BLaER1 treated with 17β-estradiol and CSF1 and Interleukin-3, amounts not matched to agents 10 nM and 100 nM (cell line): ENCODE measurements at regions not wholly inside any gene's neighbourhood (a gene's known extent, or its start where the extent isn't known, plus 50 kb on each side); places are given as distances from the start of the nearest gene placed in this dataset.

Experiments
- H3K27ac ChIP-seq, 11 experiments: shearing (Covaris generic); formaldehyde crosslinking; 2 replicates each; pipeline ENCODE4 v1.8.1; 2022
- H3K27me3 ChIP-seq, 11 experiments: shearing (Covaris generic); formaldehyde crosslinking; 2 replicates each; pipeline ENCODE4 v1.8.1; 2022
- H3K36me3 ChIP-seq, 11 experiments: shearing (Covaris generic); formaldehyde crosslinking; 2 replicates each; pipeline ENCODE4 v1.8.1; 2022
- H3K4me1 ChIP-seq, 10 experiments: shearing (Covaris generic); formaldehyde crosslinking; 2 replicates each; pipeline ENCODE4 v1.8.1; 2022
- H3K4me2 ChIP-seq, 11 experiments: shearing (Covaris generic); formaldehyde crosslinking; 2 replicates each; pipeline ENCODE4 v1.8.1; 2022
- H3K4me3 ChIP-seq, 10 experiments: shearing (Covaris generic); formaldehyde crosslinking; 2 replicates each; pipeline ENCODE4 v1.8.1; 2022
- H3K9ac ChIP-seq, 11 experiments: shearing (Covaris generic); formaldehyde crosslinking; 2 replicates each; pipeline ENCODE4 v1.8.1; 2022
- H3K9me3 ChIP-seq, 11 experiments: shearing (Covaris generic); formaldehyde crosslinking; replicated peaks in 1 of 11; 2 replicates each; pipeline ENCODE4 v1.8.1; 2022
- H4K20me1 ChIP-seq, 11 experiments: shearing (Covaris generic); formaldehyde crosslinking; 2 replicates each; pipeline ENCODE4 v1.8.1; 2022
- Cebpa-rat ChIP-seq, 11 experiments: shearing (Covaris generic); IDR thresholded peaks; 2 replicates each; pipeline ENCODE4 v1.8.1; 2022

DNA sequence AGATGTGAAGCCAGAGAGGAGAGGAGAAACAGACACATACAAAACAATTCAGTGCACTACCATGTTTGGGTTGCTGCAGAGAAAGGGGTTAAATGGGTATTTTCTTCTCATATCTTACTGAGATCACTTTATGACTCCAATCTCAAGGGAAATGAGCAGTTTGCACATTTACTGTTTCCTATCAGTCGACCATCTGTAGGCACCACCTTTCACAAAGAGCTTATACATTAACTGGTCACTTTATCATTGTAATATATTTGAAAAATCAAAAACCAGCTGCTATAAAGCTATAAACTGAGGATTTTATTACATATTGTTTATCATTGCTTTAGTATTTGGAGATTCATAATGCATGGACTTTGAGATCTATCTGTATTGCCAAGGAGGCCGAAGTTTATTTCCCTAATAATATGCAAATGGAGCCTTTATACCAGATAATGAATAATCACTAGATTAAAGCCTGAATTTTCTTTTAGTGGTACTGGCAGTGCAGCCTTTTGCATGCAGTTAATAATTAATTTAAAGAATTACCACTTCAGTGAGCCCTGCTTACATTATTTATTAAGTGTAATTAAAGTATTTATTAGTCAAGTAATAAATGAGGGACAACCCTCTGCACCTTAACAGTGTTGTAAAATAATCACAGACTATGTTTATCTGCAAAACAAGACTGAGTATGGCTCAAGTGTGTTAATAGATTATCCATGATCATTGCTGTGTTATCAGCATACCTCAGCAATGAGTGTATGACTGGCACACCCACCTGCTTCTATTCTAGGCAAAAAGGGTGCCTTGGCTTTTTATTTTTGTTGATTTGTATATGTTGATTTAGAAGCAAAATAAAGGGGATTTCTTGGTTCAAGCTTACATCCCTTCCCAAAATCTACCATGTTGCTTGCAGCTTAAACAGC, 167.7 kb upstream of the SLC14A2 start:
- Histone ChIP-seq H3K4me3 (no peak overlapping the region), H3K36me3 (no peaks in the 10 kb centered on the region), H3K9me3 (no peaks in the 10 kb centered on the region), H3K9ac (no peak overlapping the region), H3K27me3 (no peaks in the 10 kb centered on the region), H3K4me1 (peaks cover 0 to 9% (median 0%) of the 10 kb centered on the region in 10 experiments; a peak in 3 of 20 replicates), H4K20me1 (no peaks in the 10 kb centered on the region), H3K4me2 (no peak overlapping the region; a peak in 1 of 22 replicates), H3K27ac (no peak overlapping the region)
- no peak for TF ChIP-seq Cebpa-rat (IDR thresholded peaks at IDR 0.05)

DNA sequence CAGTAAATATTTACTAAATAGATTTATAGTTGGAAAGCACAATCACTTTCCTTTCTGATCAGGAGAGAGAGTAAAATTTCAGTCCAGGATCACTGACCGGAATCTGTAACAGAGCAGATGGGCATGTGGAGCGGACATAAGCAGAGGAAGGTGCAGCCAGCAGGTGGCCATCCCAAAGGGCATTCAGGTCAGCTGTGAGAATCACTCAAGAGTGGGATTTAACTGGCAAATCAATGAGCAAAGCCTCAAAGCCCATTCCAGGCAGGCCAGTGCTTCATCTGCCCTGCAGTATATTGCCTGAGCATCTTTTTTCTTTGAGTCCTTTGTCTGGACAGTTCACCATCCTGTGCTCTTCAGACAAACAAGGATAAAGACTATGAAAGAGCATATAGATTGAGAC, 166.4 kb upstream of the SLC14A2 start:
- no peak for TF ChIP-seq Cebpa-rat (IDR thresholded peaks at IDR 0.05)
- Histone ChIP-seq H3K4me1 (peaks cover 0 to 9% (median 0%) of the 10 kb centered on the region in 10 experiments; a peak in 3 of 20 replicates), H3K27me3 (no peaks in the 10 kb centered on the region), H3K27ac (no peak overlapping the region), H4K20me1 (no peaks in the 10 kb centered on the region), H3K4me3 (no peak overlapping the region), H3K9me3 (no peaks in the 10 kb centered on the region), H3K9ac (no peak overlapping the region), H3K36me3 (no peaks in the 10 kb centered on the region), H3K4me2 (no peak overlapping the region)

DNA sequence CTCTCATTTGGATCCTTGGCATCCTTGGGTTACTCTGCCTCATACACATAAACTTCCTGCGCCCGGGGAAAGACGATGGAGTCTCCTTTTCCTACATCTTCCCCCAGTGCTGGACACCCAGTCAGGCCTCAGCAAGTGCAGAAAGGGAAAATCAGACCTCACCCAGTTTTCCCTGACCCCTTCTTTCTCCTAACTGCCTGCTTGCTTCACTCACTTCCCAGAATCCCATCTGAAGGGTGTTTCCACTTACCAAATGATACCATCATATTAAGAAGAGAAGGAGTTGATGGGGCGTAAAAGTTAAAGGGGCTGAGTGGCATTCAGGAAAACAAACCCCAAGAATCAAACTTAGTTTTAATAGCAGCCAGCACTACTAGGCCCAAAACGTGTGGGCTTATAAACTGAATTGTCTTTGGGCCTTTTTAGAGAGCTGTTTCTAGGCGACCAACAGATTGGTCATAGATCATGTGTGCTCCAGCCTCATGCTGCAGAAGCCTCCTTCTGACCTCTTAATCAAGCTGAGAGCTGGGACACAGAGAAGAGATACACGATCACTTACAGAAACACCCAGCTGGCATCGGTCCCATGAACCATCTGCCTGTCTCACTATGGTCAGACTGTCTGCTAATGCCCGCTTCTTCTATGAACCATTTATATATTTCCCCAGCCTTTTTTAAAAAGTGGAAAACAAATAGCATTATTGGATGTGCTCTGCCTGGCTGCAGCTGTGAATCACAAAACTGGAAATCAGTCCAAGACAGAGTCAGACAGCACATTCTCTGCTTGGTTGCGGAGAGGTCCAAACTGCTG, 165.7 kb upstream of the SLC14A2 start:
- H3K4me3 ChIP-seq: no peak overlapping the region
- no peak overlapping the region for H3K9ac ChIP-seq
- no peak for TF ChIP-seq Cebpa-rat (IDR thresholded peaks at IDR 0.05)
- H3K4me1 ChIP-seq: peaks cover 0 to 9% (median 0%) of the 10 kb centered on the region in 10 experiments; a peak in 3 of 20 replicates
- H3K27ac ChIP-seq: no peak overlapping the region
- no peaks in the 10 kb centered on the region for H3K27me3 ChIP-seq
- H4K20me1 ChIP-seq: no peaks in the 10 kb centered on the region
- no peaks in the 10 kb centered on the region; a peak in 1 of 22 replicates for H3K9me3 ChIP-seq
- no peaks in the 10 kb centered on the region for H3K36me3 ChIP-seq
- no peak overlapping the region for H3K4me2 ChIP-seq

DNA sequence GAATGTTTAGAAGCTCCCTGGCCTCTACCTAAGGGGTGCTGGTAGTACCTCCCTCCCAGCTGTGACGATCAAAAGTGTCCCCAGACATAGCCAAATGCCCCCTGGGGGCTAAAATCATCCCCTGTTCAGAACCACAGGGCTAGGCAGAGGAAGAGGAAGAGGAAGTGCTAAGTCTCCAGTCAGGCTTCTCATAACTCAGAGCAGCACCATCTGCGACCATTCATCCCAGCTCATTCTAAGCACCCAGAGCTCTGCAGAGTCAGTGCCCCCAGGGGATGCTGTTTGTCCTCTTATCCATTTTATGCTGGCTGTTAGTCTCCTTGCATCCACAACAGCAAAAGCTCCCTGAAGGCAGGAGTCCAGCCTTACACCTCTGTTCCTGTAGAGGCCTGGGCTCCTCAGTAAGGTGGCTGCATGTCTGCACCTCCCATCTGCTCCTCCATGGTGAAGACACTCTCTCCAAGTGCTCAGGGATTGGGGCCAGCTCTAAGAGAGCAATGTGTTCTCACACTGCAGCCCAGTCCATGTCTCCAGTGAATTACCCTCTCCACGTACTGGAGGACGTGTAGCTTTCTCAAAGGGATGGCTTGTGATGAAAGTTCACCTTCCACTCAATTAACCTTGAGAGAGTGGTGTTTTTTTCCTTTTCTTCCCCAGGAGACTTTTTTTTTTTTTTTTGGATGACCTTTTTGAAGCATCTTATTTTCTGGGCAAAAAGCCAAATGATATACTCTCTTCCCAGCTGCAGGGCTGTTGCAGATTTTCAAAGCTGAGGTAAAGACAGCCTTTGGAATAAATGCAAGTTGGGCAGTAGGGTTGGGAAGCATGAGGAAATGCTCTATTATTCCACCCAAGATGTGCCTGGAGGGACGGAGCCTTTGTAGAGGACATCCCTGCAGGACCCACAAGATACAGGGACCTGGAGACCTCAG, 158.9 kb upstream of the SLC14A2 start:
- no peak for TF ChIP-seq Cebpa-rat (IDR thresholded peaks at IDR 0.05)
- 0 out of 22 replicates have a peak overlapping the region, but pooled peaks of 1 of the 11 experiments have one; percentile 5 for H3K9ac ChIP-seq
- H3K4me3 ChIP-seq: peak overlapping the region in 1 of 10 experiments; percentile 7; a peak in 1 of 20 replicates
- H3K27ac ChIP-seq: peak overlapping the region in 1 of 11 experiments; percentile 1; a peak in 1 of 22 replicates
- H3K4me2 ChIP-seq: peak overlapping the region; percentile 1 to 83 (median 62); a peak in 20 of 22 replicates
- H3K4me1 ChIP-seq: peaks cover 9 to 29% (median 23%) of the 10 kb centered on the region in 10 experiments
- no peaks in the 10 kb centered on the region; a peak in 1 of 22 replicates for H3K9me3 ChIP-seq
- no peaks in the 10 kb centered on the region for H3K27me3 ChIP-seq
- H3K36me3 ChIP-seq: no peaks in the 10 kb centered on the region
- H4K20me1 ChIP-seq: no peaks in the 10 kb centered on the region

DNA sequence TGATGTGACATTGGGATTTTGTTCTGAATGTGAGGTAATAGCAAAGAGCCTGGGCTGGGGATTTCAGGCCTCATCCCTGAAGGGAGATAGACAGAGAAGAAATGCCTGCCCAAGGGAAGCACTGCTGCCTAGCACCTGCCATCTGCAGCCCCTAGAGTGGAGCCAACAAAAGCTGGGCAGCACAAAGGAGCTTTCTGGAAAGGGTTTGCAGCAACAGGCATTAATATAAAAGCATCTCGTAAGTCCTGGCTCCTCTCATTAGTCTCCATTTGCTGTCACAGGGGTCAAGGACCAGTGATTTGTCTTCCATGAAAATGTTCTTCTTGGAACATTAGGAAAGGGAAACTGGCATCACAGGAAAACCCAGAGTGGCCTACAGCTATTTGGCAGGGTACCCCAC, 157.2 kb upstream of the SLC14A2 start:
- H4K20me1 ChIP-seq: no peaks in the 10 kb centered on the region
- no peak overlapping the region for H3K27ac ChIP-seq
- no peak overlapping the region for H3K9ac ChIP-seq
- H3K4me1 ChIP-seq: peaks cover 9 to 29% (median 23%) of the 10 kb centered on the region in 10 experiments
- H3K27me3 ChIP-seq: no peaks in the 10 kb centered on the region
- TF ChIP-seq Cebpa-rat (IDR thresholded peaks at IDR 0.05): no peak
- H3K36me3 ChIP-seq: no peaks in the 10 kb centered on the region
- peak overlapping the region in 5 of 11 experiments; percentile 55 to 83 (median 75); a peak in 5 of 22 replicates for H3K4me2 ChIP-seq
- no peaks in the 10 kb centered on the region; a peak in 1 of 22 replicates for H3K9me3 ChIP-seq
- H3K4me3 ChIP-seq: no peak overlapping the region

DNA sequence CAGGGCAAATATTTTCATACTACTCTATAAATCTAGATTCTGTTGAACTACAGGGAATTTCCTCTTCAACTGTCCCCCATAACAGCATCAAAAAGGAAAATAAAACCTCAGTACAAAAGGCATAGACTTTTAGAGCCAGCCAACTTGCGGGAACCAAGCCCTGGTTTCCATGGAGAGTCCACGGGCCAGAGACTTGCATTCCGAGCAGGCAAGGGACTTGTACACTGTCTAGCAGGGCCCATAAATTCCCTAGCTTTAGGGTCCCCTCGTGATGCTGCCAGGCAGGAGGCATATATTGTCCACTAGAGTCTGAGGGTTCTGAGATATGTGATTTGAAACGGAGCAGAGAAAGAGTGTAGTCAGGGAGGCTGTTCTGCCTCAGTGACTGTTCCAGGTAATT, 153.1 kb upstream of the SLC14A2 start:
- no peak overlapping the region for H3K4me2 ChIP-seq
- H3K4me3 ChIP-seq: no peak overlapping the region
- H4K20me1 ChIP-seq: no peaks in the 10 kb centered on the region
- H3K36me3 ChIP-seq: no peaks in the 10 kb centered on the region
- H3K27me3 ChIP-seq: no peaks in the 10 kb centered on the region
- no peak overlapping the region for H3K27ac ChIP-seq
- no peaks in the 10 kb centered on the region for H3K9me3 ChIP-seq
- TF ChIP-seq Cebpa-rat (IDR thresholded peaks at IDR 0.05): no peak
- H3K4me1 ChIP-seq: peaks cover 3 to 12% (median 10%) of the 10 kb centered on the region in 10 experiments; a peak in 18 of 20 replicates
- H3K9ac ChIP-seq: no peak overlapping the region

DNA sequence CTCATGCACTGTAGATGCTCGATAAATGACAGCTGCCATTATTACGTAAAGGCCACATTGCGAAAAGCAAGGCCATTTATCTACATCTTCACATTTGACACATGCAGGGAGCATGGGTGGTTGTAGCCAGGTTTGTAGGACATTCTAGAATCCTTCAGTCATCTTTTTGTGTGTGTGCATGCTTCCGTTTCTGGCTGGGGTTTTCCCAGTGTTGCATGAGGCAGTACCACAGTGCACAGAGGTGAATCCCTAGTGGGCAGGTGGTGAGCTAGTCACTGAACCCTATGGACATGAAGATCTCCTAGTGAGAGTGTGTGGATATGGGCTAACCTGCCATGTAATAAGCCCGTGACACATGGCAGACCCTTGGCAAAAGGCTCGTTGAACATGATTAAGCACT, 151.8 kb upstream of the SLC14A2 start:
- H3K9me3 ChIP-seq: no peaks in the 10 kb centered on the region
- H3K27me3 ChIP-seq: no peaks in the 10 kb centered on the region
- H3K9ac ChIP-seq: no peak overlapping the region
- H3K27ac ChIP-seq: no peak overlapping the region
- no peak for TF ChIP-seq Cebpa-rat (IDR thresholded peaks at IDR 0.05)
- no peak overlapping the region for H3K4me3 ChIP-seq
- H3K36me3 ChIP-seq: no peaks in the 10 kb centered on the region
- no peaks in the 10 kb centered on the region for H4K20me1 ChIP-seq
- no peak overlapping the region for H3K4me2 ChIP-seq
- H3K4me1 ChIP-seq: peaks cover 0 to 13% (median 7%) of the 10 kb centered on the region in 10 experiments; a peak in 12 of 20 replicates

DNA sequence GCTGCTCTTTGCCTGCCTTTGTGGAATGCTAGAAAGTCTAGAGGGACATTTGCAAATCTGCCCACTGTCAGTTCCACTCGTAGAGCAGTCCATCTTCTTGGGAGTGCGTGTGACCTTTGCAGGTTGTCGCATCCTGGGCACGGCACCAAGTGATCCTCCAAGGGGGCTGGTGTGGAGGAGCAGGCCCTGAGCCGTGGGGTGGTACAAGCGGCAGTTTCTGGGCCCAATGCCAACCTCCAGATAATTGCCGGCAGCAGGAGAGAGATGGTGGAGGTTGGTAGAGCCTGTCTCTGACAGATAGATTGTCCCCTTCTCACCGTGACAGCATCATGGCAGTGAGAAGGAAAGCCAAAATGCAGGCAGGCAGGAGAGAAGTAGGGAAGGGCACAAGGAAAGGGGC, 150.7 kb upstream of the SLC14A2 start:
- H3K36me3 ChIP-seq: no peaks in the 10 kb centered on the region
- no peaks in the 10 kb centered on the region for H3K27me3 ChIP-seq
- TF ChIP-seq Cebpa-rat (IDR thresholded peaks at IDR 0.05): no peak
- H3K9me3 ChIP-seq: no peaks in the 10 kb centered on the region
- H3K9ac ChIP-seq: no peak overlapping the region
- H3K27ac ChIP-seq: no peak overlapping the region
- no peak overlapping the region for H3K4me3 ChIP-seq
- H3K4me1 ChIP-seq: peaks cover 0 to 13% (median 7%) of the 10 kb centered on the region in 10 experiments; a peak in 12 of 20 replicates
- no peak overlapping the region for H3K4me2 ChIP-seq
- H4K20me1 ChIP-seq: no peaks in the 10 kb centered on the region
